Osteocyte (in vitro differentiated cells): ENCODE measurements at regions not wholly inside any gene's neighbourhood (a gene's known extent, or its start where the extent isn't known, plus 50 kb on each side); places are given as distances from the start of the nearest gene placed in this dataset.

Source experiments
- DNase-seq: peaks from one replicate; pipeline ENCODE4 v3.0.0; 2021; ENCODE audit warnings: mixed read lengths; ENCODE audit not compliant: unreplicated experiment; ENCODE audit errors: extremely low spot score
- H3K27ac Mint-ChIP-seq: one replicate; pipeline ENCODE4 v1.8.0; 2021; ENCODE audit warnings: mild to moderate bottlenecking, mixed read lengths; ENCODE audit not compliant: unreplicated experiment
- H3K27me3 Mint-ChIP-seq: one replicate; pipeline ENCODE4 v1.8.0; 2021; ENCODE audit warnings: mixed read lengths; ENCODE audit not compliant: unreplicated experiment
- H3K36me3 Mint-ChIP-seq: one replicate; pipeline ENCODE4 v1.8.0; 2021; ENCODE audit warnings: mixed read lengths; ENCODE audit not compliant: unreplicated experiment
- H3K4me1 Mint-ChIP-seq: one replicate; pipeline ENCODE4 v1.8.0; 2021; ENCODE audit warnings: mixed read lengths; ENCODE audit not compliant: unreplicated experiment
- H3K4me3 Mint-ChIP-seq: one replicate; pipeline ENCODE4 v1.8.0; 2021; ENCODE audit warnings: mild to moderate bottlenecking, moderate library complexity, mixed read lengths; ENCODE audit not compliant: unreplicated experiment
- H3K9me3 Mint-ChIP-seq: one replicate; pipeline ENCODE4 v1.8.0; 2021; ENCODE audit warnings: mixed read lengths; ENCODE audit not compliant: unreplicated experiment
- TF ChIP-seq, protein P1 (sequence below): fragments of 200-600 bp; sonication (generic); IDR thresholded peaks from 2 replicates; pipeline ENCODE4 v1.5.0; 2021; ENCODE audit warnings: antibody characterized with exemption, mild to moderate bottlenecking, moderate library complexity

DNA sequence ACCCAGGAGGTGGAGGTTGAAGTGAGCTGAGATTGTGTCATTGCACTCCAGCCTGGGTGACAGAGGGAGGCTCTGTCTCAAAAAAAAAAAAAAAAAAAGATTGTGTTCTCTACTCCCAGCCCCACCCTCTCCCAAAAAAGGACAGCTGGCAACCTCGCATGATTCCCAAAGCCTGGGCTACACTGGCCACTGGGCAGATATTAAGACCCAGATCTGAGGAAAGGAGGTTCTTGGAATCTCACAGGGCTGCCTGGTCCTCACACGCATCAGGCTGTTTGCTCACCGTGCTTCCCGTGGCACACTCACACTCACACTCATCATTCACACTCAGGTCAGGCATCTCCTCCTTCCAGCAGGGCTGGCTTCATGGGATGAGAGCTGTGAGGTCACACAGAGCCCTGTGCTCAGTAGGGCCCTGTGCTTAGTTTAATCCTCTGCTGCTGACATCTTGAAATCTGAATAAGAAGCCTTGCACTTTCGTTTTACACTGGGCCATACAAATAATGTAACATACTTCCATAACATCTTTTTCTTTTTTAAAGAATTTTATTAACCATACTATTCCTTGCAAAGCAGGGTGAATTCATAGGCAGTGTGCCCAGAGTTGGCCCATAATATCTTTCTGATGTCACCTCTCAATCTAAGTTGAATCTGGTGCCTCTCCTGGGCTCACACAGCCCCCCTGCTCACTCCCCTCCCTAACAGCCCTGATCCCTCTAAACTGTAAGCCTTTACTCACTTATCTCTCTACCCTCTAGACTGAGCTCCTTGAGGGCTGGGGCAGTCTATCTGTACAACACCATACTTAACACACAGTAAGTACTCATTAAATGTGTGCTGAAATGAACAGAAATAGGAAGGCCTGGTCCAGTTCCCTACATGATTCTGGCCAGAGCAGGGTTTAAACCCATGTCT lies 50.2 kb upstream of the C15orf39 start:
- H3K4me3 Mint-ChIP-seq = no peak overlapping the region
- H3K27me3 Mint-ChIP-seq = no peaks in the 10 kb centered on the region
- peaks cover 5% of the 10 kb centered on the region for H3K9me3 Mint-ChIP-seq

More for the DNA sequence above, 50.2 kb upstream of the C15orf39 start:
- DNase-seq = no peak
- Mint-ChIP-seq H3K27ac (no peak overlapping the region), H3K36me3 (no peaks in the 10 kb centered on the region), H3K4me1 (peaks cover 15% of the 10 kb centered on the region)
- TF ChIP-seq, protein P1, sequence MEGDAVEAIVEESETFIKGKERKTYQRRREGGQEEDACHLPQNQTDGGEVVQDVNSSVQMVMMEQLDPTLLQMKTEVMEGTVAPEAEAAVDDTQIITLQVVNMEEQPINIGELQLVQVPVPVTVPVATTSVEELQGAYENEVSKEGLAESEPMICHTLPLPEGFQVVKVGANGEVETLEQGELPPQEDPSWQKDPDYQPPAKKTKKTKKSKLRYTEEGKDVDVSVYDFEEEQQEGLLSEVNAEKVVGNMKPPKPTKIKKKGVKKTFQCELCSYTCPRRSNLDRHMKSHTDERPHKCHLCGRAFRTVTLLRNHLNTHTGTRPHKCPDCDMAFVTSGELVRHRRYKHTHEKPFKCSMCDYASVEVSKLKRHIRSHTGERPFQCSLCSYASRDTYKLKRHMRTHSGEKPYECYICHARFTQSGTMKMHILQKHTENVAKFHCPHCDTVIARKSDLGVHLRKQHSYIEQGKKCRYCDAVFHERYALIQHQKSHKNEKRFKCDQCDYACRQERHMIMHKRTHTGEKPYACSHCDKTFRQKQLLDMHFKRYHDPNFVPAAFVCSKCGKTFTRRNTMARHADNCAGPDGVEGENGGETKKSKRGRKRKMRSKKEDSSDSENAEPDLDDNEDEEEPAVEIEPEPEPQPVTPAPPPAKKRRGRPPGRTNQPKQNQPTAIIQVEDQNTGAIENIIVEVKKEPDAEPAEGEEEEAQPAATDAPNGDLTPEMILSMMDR = no peak
